Osteoblast (primary cell): ENCODE measurements at regions not wholly inside any gene's neighbourhood (a gene's known extent, or its start where the extent isn't known, plus 50 kb on each side); places are given as distances from the start of the nearest gene placed in this dataset.

Experiments
- DNase-seq: peaks from one replicate; pipeline ENCODE4 v3.0.0; 2011; ENCODE audit warnings: low spot score, mixed read lengths; ENCODE audit not compliant: insufficient read length; ENCODE audit errors: missing footprints
- H2AFZ ChIP-seq: 2 replicates; pipeline ENCODE4 v1.6.0; 2011; ENCODE audit warnings: mild to moderate bottlenecking, low read length
- H3K27ac ChIP-seq: 2 replicates; pipeline ENCODE4 v1.5.1; 2011; ENCODE audit warnings: mild to moderate bottlenecking, low read depth, low read length, moderate library complexity
- H3K27me3 ChIP-seq: 2 replicates; pipeline ENCODE4 v1.6.0; 2012; ENCODE audit warnings: mild to moderate bottlenecking, control low read depth, inconsistent platforms, low read length, moderate library complexity; ENCODE audit not compliant: insufficient read depth
- H3K36me3 ChIP-seq: 2 replicates; pipeline ENCODE4 v1.5.1; 2011; ENCODE audit warnings: mild to moderate bottlenecking, low read length, control low read depth, moderate library complexity; ENCODE audit not compliant: insufficient read depth
- H3K4me1 ChIP-seq: 2 replicates; pipeline ENCODE4 v1.5.1; 2011; ENCODE audit warnings: mild to moderate bottlenecking, low read length, control low read depth, moderate library complexity; ENCODE audit not compliant: insufficient read depth
- H3K4me2 ChIP-seq: 2 replicates; pipeline ENCODE4 v1.6.0; 2011; ENCODE audit warnings: mild to moderate bottlenecking, low read length; ENCODE audit not compliant: insufficient read depth
- H3K4me3 ChIP-seq: fragments of 200-600 bp; sonication (generic); 3 replicates; pipeline ENCODE4 v1.5.1; 2012; ENCODE audit warnings: mild to moderate bottlenecking, low read length, inconsistent platforms; ENCODE audit not compliant: insufficient read depth
- H3K79me2 ChIP-seq: 2 replicates; pipeline ENCODE4 v1.6.0; 2012; ENCODE audit warnings: mild to moderate bottlenecking, low read length, control low read depth, inconsistent platforms; ENCODE audit not compliant: insufficient read depth
- H3K9me3 ChIP-seq: 2 replicates; pipeline ENCODE4 v1.5.1; 2011; ENCODE audit warnings: low read depth, low read length, control low read depth
- H4K20me1 ChIP-seq: 2 replicates; pipeline ENCODE4 v1.6.0; 2012; ENCODE audit warnings: mild to moderate bottlenecking, low read length, control low read depth; ENCODE audit not compliant: insufficient read depth
- CTCF ChIP-seq: IDR thresholded peaks from 2 replicates; pipeline ENCODE4 v1.5.1; 2011; ENCODE audit warnings: mild to moderate bottlenecking, low read depth, low read length, moderate library complexity; ENCODE audit errors: extremely low read depth

GRCh38 chr13:39913928-39914327 is 258.5 kb downstream of the COG6 start:
- no peak for DNase-seq
- H3K27me3 ChIP-seq = no peaks in the 10 kb centered on the region
- no peak overlapping the region for H2AFZ ChIP-seq

DNA sequence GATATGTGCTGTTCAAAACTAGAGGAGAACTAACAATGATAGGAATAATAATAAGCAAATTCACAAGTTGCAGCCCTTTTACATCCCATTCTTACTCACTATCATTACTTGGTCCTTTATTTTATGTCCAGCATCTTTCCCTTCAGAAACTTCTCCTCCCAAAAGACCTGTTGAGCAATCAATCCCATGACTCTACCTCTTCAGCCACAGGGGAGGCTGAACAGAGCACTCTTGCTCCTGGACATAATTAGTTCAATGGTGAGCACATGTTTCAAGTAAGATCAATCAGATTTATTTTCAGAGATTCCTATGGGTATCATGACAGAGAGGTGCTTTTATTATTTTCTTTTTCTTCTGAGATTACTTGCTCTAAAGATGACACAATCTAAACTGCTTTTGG is 260.0 kb downstream of the COG6 start:
- Histone ChIP-seq H4K20me1 (no peaks in the 10 kb centered on the region), H3K4me3 (no peak overlapping the region), H3K9me3 (no peaks in the 10 kb centered on the region), H3K27me3 (no peaks in the 10 kb centered on the region), H3K36me3 (no peaks in the 10 kb centered on the region), H2AFZ (no peak overlapping the region), H3K4me1 (peaks cover 6% of the 10 kb centered on the region), H3K79me2 (no peaks in the 10 kb centered on the region), H3K27ac (no peak overlapping the region), H3K4me2 (no peak overlapping the region)
- no peak for TF ChIP-seq CTCF
- no peak for DNase-seq

More at GRCh38 chr13:39913928-39914327, 258.5 kb downstream of the COG6 start:
- no peak for TF ChIP-seq CTCF
- H3K4me2 ChIP-seq = no peak overlapping the region
- H3K9me3 ChIP-seq = no peaks in the 10 kb centered on the region
- no peaks in the 10 kb centered on the region for H3K36me3 ChIP-seq
- H3K27ac ChIP-seq = no peak overlapping the region
- H3K4me1 ChIP-seq = peaks cover 6% of the 10 kb centered on the region
- no peak overlapping the region for H3K4me3 ChIP-seq
- no peaks in the 10 kb centered on the region for H4K20me1 ChIP-seq
- no peaks in the 10 kb centered on the region for H3K79me2 ChIP-seq

- Histone ChIP-seq H3K9me3 (peaks cover under 1% of the 10 kb centered on the region), H3K27me3 (no peaks in the 10 kb centered on the region), H2AFZ (no peak overlapping the region), H3K27ac (no peak overlapping the region), H3K4me1 (no peaks in the 10 kb centered on the region), H4K20me1 (no peaks in the 10 kb centered on the region), H3K79me2 (no peaks in the 10 kb centered on the region), H3K36me3 (no peaks in the 10 kb centered on the region), H3K4me3 (no peak overlapping the region), H3K4me2 (no peak overlapping the region)
- no peak for TF ChIP-seq CTCF
- DNase-seq = no peak
Measured at GRCh38 chr13:39916330-39916729, 260.9 kb downstream of the COG6 start.

- TF ChIP-seq CTCF = no peak
- Histone ChIP-seq H3K79me2 (no peaks in the 10 kb centered on the region), H3K4me1 (no peaks in the 10 kb centered on the region), H2AFZ (no peak overlapping the region), H3K4me3 (no peak overlapping the region), H4K20me1 (no peaks in the 10 kb centered on the region), H3K27ac (no peak overlapping the region), H3K9me3 (peaks cover 2% of the 10 kb centered on the region), H3K4me2 (no peak overlapping the region), H3K27me3 (no peaks in the 10 kb centered on the region), H3K36me3 (no peaks in the 10 kb centered on the region)
- DNase-seq = no peak
Measured at GRCh38 chr13:39918620-39919236, 263.3 kb downstream of the COG6 start.
